A549 (cell line): ENCODE measurements at regions not wholly inside any gene's neighbourhood (a gene's known extent, or its start where the extent isn't known, plus 50 kb on each side); places are given as distances from the start of the nearest gene placed in this dataset.

ENCODE experiments used
- ATAC-seq, 2 experiments: fragments of 200-7000 bp in 1 of 2; fragments of >200 bp in 1 of 2; cut with Nextera tagmentation in 1 of 2; cut with Tn5 transposase in 1 of 2; 3 replicates each; pipeline versions ENCODE4 v1.8.0 to v1.9.1; 2018 to 2020; ENCODE audit warnings: mild to moderate bottlenecking in 1 of 2, moderate library complexity in 1 of 2
- CTCF ChIA-PET: fragments of 300-600 bp; sonication (Branson Sonifier 250); formaldehyde crosslinking; extraction: SDS; loops from one replicate; lab custom pipeline; 2021; ENCODE audit warnings: antibody characterized with exemption, inconsistent platforms; lab: Yijun Ruan, JAX
- POLR2A ChIA-PET: fragments of 350-600 bp; formaldehyde crosslinking; extraction: SDS; loops from one replicate; lab custom pipeline; 2021; ENCODE audit warnings: antibody characterized with exemption, inconsistent platforms; lab: Yijun Ruan, JAX
- DNase-seq, 2 experiments: peaks; one replicate each; pipeline versions ENCODE4 v3.0.0 to v3.0.0-alpha.2; 2011 to 2016; ENCODE audit warnings: low read depth in 1 of 2, low spot score in 1 of 2
- FAIRE-seq: peaks from 2 replicates; lab custom pipeline; 2011; peaks lifted over from hg19 to GRCh38; lab: Jason Lieb, UNC
- H3K27ac ChIP-seq, 2 experiments: fragments of >200 bp; sonication (Bioruptor Twin); formaldehyde crosslinking; 3 replicates each; pipeline ENCODE4 v1.5.1; 2016 to 2017
- H3K4me1 ChIP-seq: fragments of >200 bp; sonication (Bioruptor Twin); formaldehyde crosslinking; 3 replicates; pipeline ENCODE4 v1.6.1; 2016
- H3K4me2 ChIP-seq: fragments of >200 bp; sonication (Bioruptor Twin); formaldehyde crosslinking; 3 replicates; pipeline ENCODE4 v1.6.1; 2016
- H3K4me3 ChIP-seq: fragments of >200 bp; sonication (Bioruptor Twin); formaldehyde crosslinking; 3 replicates; pipeline ENCODE4 v1.5.1; 2016
- H3K9me3 ChIP-seq: fragments of >200 bp; sonication (Bioruptor Twin); formaldehyde crosslinking; 3 replicates; pipeline ENCODE4 v1.6.1; 2016
- ATOH8 ChIP-seq: fragments of 250-450 bp; sonication (Bioruptor Pico); IDR thresholded peaks from 2 replicates; pipeline ENCODE4 v1.5.0; 2020; ENCODE audit warnings: low read depth, mild to moderate bottlenecking, moderate library complexity
- CHD4 ChIP-seq: fragments of 200-600 bp; sonication (generic); IDR thresholded peaks from 2 replicates; pipeline ENCODE4 v1.6.1; 2016; ENCODE audit warnings: antibody characterized with exemption, mild to moderate bottlenecking, borderline replicate concordance
- CTCF ChIP-seq: fragments of >200 bp; sonication (Bioruptor Twin); formaldehyde crosslinking; IDR thresholded peaks from 3 replicates; pipeline ENCODE4 v1.5.1; 2016
- E2F6 ChIP-seq: IDR thresholded peaks from 2 replicates; pipeline ENCODE4 v1.6.1; 2012; ENCODE audit warnings: low read depth, borderline replicate concordance
- EP300 ChIP-seq, 2 experiments: fragments of >200 bp; sonication (Bioruptor Twin); formaldehyde crosslinking; IDR thresholded peaks; 2 replicates in 1 of 2; 3 replicates in 1 of 2; pipeline ENCODE4 v1.6.1; 2016 to 2017
- FOSB ChIP-seq: fragments of 250-450 bp; sonication (Bioruptor Pico); IDR thresholded peaks from 2 replicates; pipeline ENCODE4 v1.5.0; 2020; ENCODE audit warnings: mild to moderate bottlenecking, moderate library complexity
- FOSL2 ChIP-seq, 2 experiments: fragments of 450-650 bp in 1 of 2; fragments of >200 bp in 1 of 2; sonication (Bioruptor Twin) in 1 of 2; formaldehyde crosslinking; IDR thresholded peaks; 2 replicates each; pipeline versions ENCODE4 v1.5.0 to v1.6.1; 2016 to 2020; ENCODE audit warnings: mild to moderate bottlenecking in 1 of 2, moderate library complexity in 1 of 2
- HOXA7 ChIP-seq: fragments of 250-450 bp; sonication (Bioruptor Pico); IDR thresholded peaks from 2 replicates; pipeline ENCODE4 v1.5.0; 2020; ENCODE audit warnings: mild to moderate bottlenecking, moderate library complexity
- JUN ChIP-seq, 2 experiments: fragments of >200 bp; sonication (Bioruptor Twin); formaldehyde crosslinking; IDR thresholded peaks; 2 replicates in 1 of 2; 3 replicates in 1 of 2; pipeline ENCODE4 v1.6.1; 2016 to 2017
- KDM1A ChIP-seq: fragments of 200-600 bp; sonication (generic); IDR thresholded peaks from 2 replicates; pipeline ENCODE4 v1.6.1; 2016; ENCODE audit warnings: low read depth, mild to moderate bottlenecking
- MAX ChIP-seq: IDR thresholded peaks from 2 replicates; pipeline ENCODE4 v1.6.1; 2012
- MAZ ChIP-seq: fragments of 150-350 bp; IDR thresholded peaks from 2 replicates; pipeline ENCODE4 v1.6.1; 2014; ENCODE audit warnings: antibody characterized with exemption, low read depth, low read length, borderline replicate concordance
- MYC ChIP-seq: IDR thresholded peaks from 2 replicates; pipeline ENCODE4 v1.6.1; 2012; ENCODE audit warnings: mild to moderate bottlenecking, inconsistent platforms, low read length, improper control_type of control experiment, borderline replicate concordance
- POLR2AphosphoS2 ChIP-seq: conservative IDR thresholded peaks from 2 replicates; pipeline ENCODE4 v1.6.1; 2012; ENCODE audit warnings: low read length, improper control_type of control experiment, inconsistent platforms
- RAD21 ChIP-seq, 2 experiments: fragments of >200 bp in 1 of 2; sonication (Bioruptor Twin) in 1 of 2; formaldehyde crosslinking in 1 of 2; IDR thresholded peaks in 1 of 2; conservative IDR thresholded peaks in 1 of 2; 2 replicates in 1 of 2; 3 replicates in 1 of 2; pipeline ENCODE4 v1.6.1; 2012 to 2018; ENCODE audit warnings: inconsistent platforms in 1 of 2
- REST ChIP-seq: fragments of 200-600 bp; sonication (generic); IDR thresholded peaks from 2 replicates; pipeline ENCODE4 v1.6.1; 2016; ENCODE audit warnings: antibody characterized with exemption, mild to moderate bottlenecking, moderate library complexity
- RFX5 ChIP-seq: fragments of 450-650 bp; IDR thresholded peaks from 2 replicates; pipeline ENCODE4 v1.7.1; 2014; ENCODE audit warnings: antibody characterized with exemption, mild to moderate bottlenecking, moderate library complexity
- SREBF2 ChIP-seq: fragments of 450-650 bp; IDR thresholded peaks from 2 replicates; pipeline ENCODE4 v1.6.1; 2014; ENCODE audit warnings: mild to moderate bottlenecking, moderate library complexity
- TFCP2L1 ChIP-seq: fragments of 250-450 bp; sonication (Bioruptor Pico); IDR thresholded peaks from 2 replicates; pipeline ENCODE4 v1.5.0; 2021; ENCODE audit warnings: mild to moderate bottlenecking
- TP53 ChIP-seq: fragments of 250-450 bp; sonication (Bioruptor Pico); IDR thresholded peaks from 2 replicates; pipeline ENCODE4 v1.5.0; 2021; ENCODE audit warnings: mild to moderate bottlenecking, moderate library complexity
- USF2 ChIP-seq: fragments of 450-650 bp; IDR thresholded peaks from 2 replicates; pipeline ENCODE4 v1.6.1; 2014; ENCODE audit warnings: antibody characterized with exemption
- ZC3H11A ChIP-seq: fragments of 450-650 bp; IDR thresholded peaks from 2 replicates; pipeline ENCODE4 v1.6.1; 2014; ENCODE audit warnings: antibody characterized with exemption, mild to moderate bottlenecking
- ZNF302 ChIP-seq: fragments of 250-450 bp; sonication (Bioruptor Pico); IDR thresholded peaks from 2 replicates; pipeline ENCODE4 v1.9.0; 2021; ENCODE audit warnings: inconsistent platforms, mild to moderate bottlenecking, moderate library complexity
- WGBS: methylation state at CpG from one replicate; pipeline ENCODE4 v1.1.6; 2017; ENCODE audit errors: missing lambda C conversion rate; 5-methylcytosine and 5-hydroxymethylcytosine counted together

- no peak overlapping the region for H3K27ac ChIP-seq
- H3K4me1 ChIP-seq, result no peaks in the 10 kb centered on the region
- H3K4me2 ChIP-seq, result no peak overlapping the region
- no peak for FAIRE-seq
- no peak for TF ChIP-seq ATOH8 (CRISPR knock-in tag)
- TF ChIP-seq REST, result no peak
- no peak for TF ChIP-seq CTCF
- no peak for TF ChIP-seq MAX
- TF ChIP-seq RFX5, result no peak
- no peak for TF ChIP-seq TFCP2L1 (CRISPR knock-in tag)
- TF ChIP-seq CHD4, result no peak
- no peak for TF ChIP-seq E2F6
- no peak for TF ChIP-seq MAZ
- H3K4me3 ChIP-seq, result no peak overlapping the region
- CTCF ChIA-PET, result no interaction called here
- POLR2A ChIA-PET, result no interaction called here
- 25% methylated on average over 4 of the region's 4 CpGs for WGBS
- DNase-seq, result no peak
- ATAC-seq, result no peak
- no peaks in the 10 kb centered on the region for H3K9me3 ChIP-seq
These were observed 262.0 kb downstream of the TUSC7 start for GRCh38 chr3:116971531-116971930.

GRCh38 chr3:116974702-116975101 lies 265.1 kb downstream of the TUSC7 start:
- TF ChIP-seq POLR2AphosphoS2 (no peak), EP300 (IDR thresholded peaks at IDR 0.05) (no peak)
- TF ChIP-seq, all 56 proteins: peak for 0
- WGBS, result 23% methylated on average over 1 of the region's 1 CpG
- DNase-seq (no peak), FAIRE-seq (no peak), ATAC-seq (no peak)
- H3K4me2 ChIP-seq, result no peak overlapping the region
- POLR2A ChIA-PET, result no interaction called here
- H3K27ac ChIP-seq, result no peak overlapping the region
- no peaks in the 10 kb centered on the region for H3K9me3 ChIP-seq
- no peak overlapping the region for H3K4me3 ChIP-seq
- CTCF ChIA-PET, result no interaction called here
- no peaks in the 10 kb centered on the region for H3K4me1 ChIP-seq

GRCh38 chr3:116977441-116977840 lies 267.9 kb downstream of the TUSC7 start:
- WGBS, result 57% methylated on average over 1 of the region's 1 CpG
- Histone ChIP-seq H3K4me3 (no peak overlapping the region), H3K27ac (no peak overlapping the region), H3K4me2 (no peak overlapping the region), H3K4me1 (no peaks in the 10 kb centered on the region), H3K9me3 (no peaks in the 10 kb centered on the region)
- CTCF ChIA-PET, result no interaction called here
- ATAC-seq, result no peak
- DNase-seq, result no peak
- POLR2A ChIA-PET, result no interaction called here
- FAIRE-seq, result no peak
- TF ChIP-seq TP53 (CRISPR knock-in tag), result no peak
- TF ChIP-seq FOSB (CRISPR knock-in tag), result no peak
- no peak for TF ChIP-seq HOXA7 (CRISPR knock-in tag)
- TF ChIP-seq JUN (IDR thresholded peaks at IDR 0.05), result no peak
- no peak for TF ChIP-seq MYC
- TF ChIP-seq ZNF302, result no peak
- no peak for TF ChIP-seq USF2
- no peak for TF ChIP-seq MAX
- TF ChIP-seq SREBF2, result no peak
- no peak for TF ChIP-seq FOSL2 (IDR thresholded peaks at IDR 0.05)
- TF ChIP-seq FOSL2 (CRISPR knock-in tag; IDR thresholded peaks at IDR 0.05), result no peak
- no peak for TF ChIP-seq RAD21 (conservative IDR thresholded peaks at IDR 0.05 in 1 of 2, IDR thresholded peaks at IDR 0.05 in 1 of 2)
- TF ChIP-seq KDM1A, result no peak
- TF ChIP-seq ZC3H11A, result no peak
